ENCODE measurements at regions not wholly inside any gene's neighbourhood (a gene's known extent, or its start where the extent isn't known, plus 50 kb on each side); places are given as distances from the start of the nearest gene placed in this dataset.

GRCh38 chr20:10842116-10842515 lies 168.3 kb upstream of the JAG1 start:
- Histone ChIP-seq H3K36me3 (no peaks in the 10 kb centered on the region), H3K9me3 (no peaks in the 10 kb centered on the region), H3K4me3 (ENCODE audit: low read depth in 1 of 2, low read length in 1 of 2) (no peak overlapping the region), H3K27ac (no peak overlapping the region), H3K27me3 (no peaks in the 10 kb centered on the region), H3K4me1 (ENCODE audit: control insufficient read depth in 1 of 2, insufficient read depth in 1 of 2, low read depth in 1 of 2, low read length in 1 of 2) (no peaks in the 10 kb centered on the region)
- TF ChIP-seq, protein P1, sequence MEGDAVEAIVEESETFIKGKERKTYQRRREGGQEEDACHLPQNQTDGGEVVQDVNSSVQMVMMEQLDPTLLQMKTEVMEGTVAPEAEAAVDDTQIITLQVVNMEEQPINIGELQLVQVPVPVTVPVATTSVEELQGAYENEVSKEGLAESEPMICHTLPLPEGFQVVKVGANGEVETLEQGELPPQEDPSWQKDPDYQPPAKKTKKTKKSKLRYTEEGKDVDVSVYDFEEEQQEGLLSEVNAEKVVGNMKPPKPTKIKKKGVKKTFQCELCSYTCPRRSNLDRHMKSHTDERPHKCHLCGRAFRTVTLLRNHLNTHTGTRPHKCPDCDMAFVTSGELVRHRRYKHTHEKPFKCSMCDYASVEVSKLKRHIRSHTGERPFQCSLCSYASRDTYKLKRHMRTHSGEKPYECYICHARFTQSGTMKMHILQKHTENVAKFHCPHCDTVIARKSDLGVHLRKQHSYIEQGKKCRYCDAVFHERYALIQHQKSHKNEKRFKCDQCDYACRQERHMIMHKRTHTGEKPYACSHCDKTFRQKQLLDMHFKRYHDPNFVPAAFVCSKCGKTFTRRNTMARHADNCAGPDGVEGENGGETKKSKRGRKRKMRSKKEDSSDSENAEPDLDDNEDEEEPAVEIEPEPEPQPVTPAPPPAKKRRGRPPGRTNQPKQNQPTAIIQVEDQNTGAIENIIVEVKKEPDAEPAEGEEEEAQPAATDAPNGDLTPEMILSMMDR (IDR thresholded peaks at IDR 0.05): no peak

DNA sequence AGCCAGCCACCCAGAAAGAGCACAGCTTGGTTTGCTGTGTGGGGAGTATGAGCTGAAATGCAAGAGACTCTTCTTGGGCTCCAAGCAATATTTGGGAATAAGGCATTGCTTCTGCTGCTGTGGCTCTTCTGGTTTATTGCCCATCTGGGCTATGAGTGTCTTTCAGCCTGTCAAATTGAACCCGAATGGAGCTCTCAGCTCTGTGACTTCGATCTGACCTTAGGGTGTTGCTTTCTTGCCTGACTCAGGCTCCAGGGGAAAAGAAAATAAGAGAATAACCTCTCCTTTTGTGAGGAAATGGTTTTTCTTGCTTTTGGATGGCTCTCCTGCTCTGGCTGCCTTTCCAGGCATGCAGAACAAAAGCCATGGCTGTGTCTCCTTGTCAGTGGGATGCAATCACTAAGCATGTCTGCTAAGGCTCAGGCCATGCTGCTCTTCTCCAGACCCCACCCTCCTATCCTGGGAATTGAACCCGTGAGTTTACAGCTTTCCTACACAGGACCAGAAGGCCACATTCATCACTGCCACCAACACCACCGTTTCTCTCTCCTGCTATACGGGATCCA lies 169.4 kb upstream of the JAG1 start:
- H3K9me3 ChIP-seq: no peaks in the 10 kb centered on the region
- no peak overlapping the region for H3K27ac ChIP-seq
- TF ChIP-seq, protein P1 (IDR thresholded peaks at IDR 0.05): no peak
- H3K4me1 ChIP-seq (ENCODE audit: control insufficient read depth in 1 of 2, insufficient read depth in 1 of 2, low read depth in 1 of 2, low read length in 1 of 2): no peaks in the 10 kb centered on the region
- no peaks in the 10 kb centered on the region for H3K36me3 ChIP-seq
- no peaks in the 10 kb centered on the region for H3K27me3 ChIP-seq
- no peak overlapping the region for H3K4me3 ChIP-seq (ENCODE audit: low read depth in 1 of 2, low read length in 1 of 2)

- Histone ChIP-seq H3K36me3 (no peaks in the 10 kb centered on the region), H3K9me3 (no peaks in the 10 kb centered on the region), H3K27ac (no peak overlapping the region), H3K4me1 (ENCODE audit: control insufficient read depth in 1 of 2, insufficient read depth in 1 of 2, low read depth in 1 of 2, low read length in 1 of 2) (no peaks in the 10 kb centered on the region), H3K27me3 (no peaks in the 10 kb centered on the region), H3K4me3 (ENCODE audit: low read depth in 1 of 2, low read length in 1 of 2) (no peak overlapping the region)
- TF ChIP-seq, protein P1 (IDR thresholded peaks at IDR 0.05): no peak
These were observed 173.0 kb upstream of the JAG1 start for GRCh38 chr20:10846766-10847165.

GRCh38 chr20:10848810-10849370 lies 175.1 kb upstream of the JAG1 start:
- Histone ChIP-seq H3K27ac (no peak overlapping the region), H3K4me1 (ENCODE audit: control insufficient read depth in 1 of 2, insufficient read depth in 1 of 2, low read depth in 1 of 2, low read length in 1 of 2) (no peaks in the 10 kb centered on the region), H3K27me3 (no peaks in the 10 kb centered on the region), H3K36me3 (no peaks in the 10 kb centered on the region), H3K4me3 (ENCODE audit: low read depth in 1 of 2, low read length in 1 of 2) (no peak overlapping the region), H3K9me3 (no peaks in the 10 kb centered on the region)
- TF ChIP-seq, protein P1 (IDR thresholded peaks at IDR 0.05): no peak

DNA sequence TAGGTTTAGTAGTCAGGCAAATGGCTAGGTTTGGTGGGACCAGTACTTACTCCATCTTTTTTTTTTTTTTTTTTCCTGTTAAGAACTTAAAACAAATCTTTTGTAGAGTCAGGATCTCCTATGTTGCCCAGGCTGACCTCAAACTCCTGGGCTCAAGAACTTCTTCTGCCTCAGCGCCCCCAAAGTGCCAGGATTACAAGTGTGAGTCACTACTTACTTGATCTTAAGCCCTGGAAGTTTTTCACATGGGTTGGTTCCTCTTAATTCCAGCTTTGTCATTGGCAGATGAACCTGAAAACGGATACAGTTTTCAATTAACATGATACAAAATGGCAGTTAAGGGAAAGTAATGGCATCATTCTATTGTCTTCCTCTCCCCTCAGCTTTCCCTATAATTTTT lies 179.4 kb upstream of the JAG1 start:
- Histone ChIP-seq H3K27me3 (no peaks in the 10 kb centered on the region), H3K27ac (no peak overlapping the region), H3K9me3 (no peaks in the 10 kb centered on the region), H3K4me3 (ENCODE audit: low read depth in 1 of 2, low read length in 1 of 2) (no peak overlapping the region), H3K36me3 (no peaks in the 10 kb centered on the region), H3K4me1 (ENCODE audit: control insufficient read depth in 1 of 2, insufficient read depth in 1 of 2, low read depth in 1 of 2, low read length in 1 of 2) (peaks cover 24 to 26% of the 10 kb centered on the region in 2 experiments)
- TF ChIP-seq, protein P1 (IDR thresholded peaks at IDR 0.05): no peak
